Inflammatory macrophage treated with lipopolysaccharide for 4 hours (primary cell): ENCODE measurements at regions not wholly inside any gene's neighbourhood (a gene's known extent, or its start where the extent isn't known, plus 50 kb on each side); places are given as distances from the start of the nearest gene placed in this dataset.
"Not testable (repeated sequence)": the region's sequence is repeated elsewhere in the genome, so short reads cannot be mapped to it uniquely, and the experiment has no call there.

Source experiments
- DNase-seq: peaks from one replicate; pipeline ENCODE4 v3.0.0-alpha.2; 2020

DNA sequence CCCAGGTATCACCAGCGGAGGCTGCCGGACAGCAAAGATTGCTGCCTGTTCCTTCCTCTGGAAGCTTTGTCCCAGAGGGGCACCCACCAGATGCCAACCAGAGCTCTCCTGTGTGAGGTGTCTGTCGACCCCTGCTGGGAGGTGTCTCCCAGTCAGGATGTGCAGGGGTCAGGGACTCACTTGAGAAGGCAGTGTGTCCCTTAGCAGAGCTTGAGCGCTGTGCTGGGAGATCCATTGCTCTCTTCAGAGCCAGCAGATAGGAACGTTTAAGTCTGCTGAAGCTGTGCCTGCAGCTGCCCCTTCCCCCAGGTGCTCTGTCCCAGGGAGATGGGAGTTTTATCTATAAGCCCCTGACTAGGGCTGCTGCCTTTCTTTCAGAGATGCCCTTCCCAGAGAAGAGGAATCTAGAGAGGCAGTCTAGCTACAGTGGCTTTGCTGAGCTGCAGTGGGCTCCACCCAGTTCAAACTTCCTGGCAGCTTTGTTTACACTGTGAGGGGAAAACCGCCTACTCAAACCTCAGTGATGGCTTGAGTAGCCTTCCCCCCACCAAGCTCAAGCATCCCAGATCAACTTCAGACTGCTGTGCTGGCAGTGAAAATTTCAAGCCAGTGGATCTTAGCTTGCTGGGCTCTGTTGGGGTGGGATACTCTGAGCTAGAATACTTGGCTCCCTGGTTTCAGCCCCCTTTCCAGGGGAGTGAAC lies 253.7 kb downstream of the SPATA31A6 start:
- not testable (repeated sequence) for DNase-seq

DNA sequence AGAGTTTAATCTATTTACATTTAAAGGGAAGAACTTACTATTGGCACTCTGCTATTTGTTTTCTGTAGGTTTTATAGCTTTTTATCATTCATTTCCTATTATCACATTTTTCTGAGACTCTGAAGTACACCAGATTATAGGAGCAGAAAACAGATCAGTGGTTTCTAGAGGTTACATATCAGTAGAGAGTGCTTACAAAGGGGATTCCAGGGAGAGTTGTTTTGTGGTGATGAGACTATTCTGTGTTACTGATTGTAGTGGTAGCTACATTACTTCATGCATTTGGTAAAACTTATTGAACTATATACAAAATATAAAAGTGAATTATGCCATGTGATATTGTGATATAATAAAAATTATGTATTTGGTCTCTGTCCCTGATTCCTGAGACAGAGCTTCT lies 259.2 kb downstream of the SPATA31A6 start:
- not testable (repeated sequence) for DNase-seq

DNA sequence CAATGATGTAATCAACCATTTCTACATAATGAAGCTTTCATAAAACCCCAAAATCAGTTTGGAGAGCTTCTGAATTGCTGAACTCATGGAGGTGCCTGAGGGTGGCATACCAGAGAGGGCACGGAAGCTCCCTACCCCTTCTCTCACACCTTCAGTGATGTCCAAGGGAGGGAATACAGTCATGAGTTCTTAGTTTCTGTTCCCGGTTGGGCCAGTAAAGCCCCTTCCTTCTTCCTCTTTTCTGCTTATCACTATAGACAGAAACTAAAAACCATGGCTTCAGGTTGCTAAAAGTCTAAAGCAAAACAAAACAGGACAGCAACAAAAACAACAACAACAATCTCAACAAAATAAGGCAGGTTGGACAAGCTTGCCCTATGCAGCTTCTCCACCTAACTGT lies 260.0 kb downstream of the SPATA31A6 start:
- peak; percentile 3 for DNase-seq

DNA sequence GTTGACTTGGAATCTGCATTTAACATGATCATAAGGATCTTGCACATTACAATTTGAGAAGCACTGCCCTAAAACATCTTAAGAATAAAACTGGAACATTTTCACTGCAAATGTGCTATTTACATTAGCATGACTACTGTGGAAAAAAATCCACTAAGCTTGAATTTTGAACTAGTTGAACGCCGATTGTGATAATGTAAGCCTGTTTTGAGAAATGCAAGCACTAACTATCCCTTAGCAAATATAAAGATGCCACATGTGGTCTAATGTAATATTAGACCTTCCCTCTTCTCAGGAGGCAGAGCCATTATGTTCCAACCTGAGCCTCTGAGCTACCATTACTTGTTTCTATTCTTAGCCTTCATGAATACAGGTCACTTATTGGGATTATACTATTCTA lies 278.0 kb downstream of the SPATA31A6 start:
- not testable (repeated sequence) for DNase-seq

DNA sequence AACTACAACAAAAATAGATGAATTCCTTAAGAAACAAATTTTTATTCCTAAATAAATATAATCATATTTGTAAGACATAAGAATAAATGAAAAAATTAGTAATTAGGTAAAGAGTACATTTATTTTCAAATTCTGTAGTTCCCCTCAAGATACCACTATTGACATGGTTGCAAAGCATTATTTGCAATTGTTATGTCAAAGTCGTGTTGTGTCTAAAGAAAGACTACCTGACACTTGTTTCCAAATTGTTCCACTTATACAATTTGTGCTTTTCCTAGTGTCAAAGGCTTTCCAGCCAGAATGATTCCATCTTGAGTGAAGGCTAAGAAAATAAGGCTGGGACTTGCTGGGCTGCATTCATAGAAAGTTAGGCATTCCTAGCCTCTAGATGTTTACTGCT lies 278.4 kb downstream of the SPATA31A6 start:
- not testable (repeated sequence) for DNase-seq

DNA sequence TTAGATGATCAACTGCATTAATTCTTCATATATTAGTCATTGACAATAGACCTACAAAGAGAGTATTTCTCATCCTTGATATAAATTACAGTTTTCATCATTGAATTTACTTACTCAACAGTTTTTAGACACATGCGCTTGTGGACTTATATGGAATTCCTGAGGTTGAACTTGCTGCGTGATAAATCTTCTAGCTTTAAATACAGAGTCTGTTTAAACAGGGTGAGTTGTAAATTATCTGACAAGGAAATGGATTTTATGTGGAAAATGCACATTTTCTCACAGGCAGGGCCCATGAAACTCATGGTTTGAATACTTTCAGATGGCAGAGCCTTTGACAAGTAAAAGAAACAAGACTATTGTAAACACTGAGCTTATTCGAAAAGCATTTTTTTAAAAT lies 280.5 kb downstream of the SPATA31A6 start:
- not testable (repeated sequence) for DNase-seq

DNA sequence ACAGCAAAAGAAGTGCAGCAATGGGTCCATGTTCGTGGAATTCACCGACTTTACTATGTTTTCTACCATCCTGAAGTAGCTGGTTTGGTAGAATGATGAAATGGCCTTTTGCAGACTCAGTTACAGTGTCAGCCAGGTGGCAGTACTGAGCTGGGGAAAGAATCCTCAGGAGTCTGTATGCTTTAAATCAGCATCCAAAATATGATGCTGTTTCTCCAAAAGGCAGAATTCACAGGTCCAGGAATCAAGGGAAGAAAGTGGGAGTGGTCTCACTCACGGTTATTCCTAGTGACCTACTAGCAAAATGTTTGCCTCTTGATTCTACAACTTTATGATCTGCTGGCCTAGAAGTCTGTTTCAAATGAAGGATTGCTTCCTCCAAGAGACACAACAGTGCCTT lies 287.1 kb downstream of the SPATA31A6 start:
- DNase-seq, result not testable (repeated sequence)

DNA sequence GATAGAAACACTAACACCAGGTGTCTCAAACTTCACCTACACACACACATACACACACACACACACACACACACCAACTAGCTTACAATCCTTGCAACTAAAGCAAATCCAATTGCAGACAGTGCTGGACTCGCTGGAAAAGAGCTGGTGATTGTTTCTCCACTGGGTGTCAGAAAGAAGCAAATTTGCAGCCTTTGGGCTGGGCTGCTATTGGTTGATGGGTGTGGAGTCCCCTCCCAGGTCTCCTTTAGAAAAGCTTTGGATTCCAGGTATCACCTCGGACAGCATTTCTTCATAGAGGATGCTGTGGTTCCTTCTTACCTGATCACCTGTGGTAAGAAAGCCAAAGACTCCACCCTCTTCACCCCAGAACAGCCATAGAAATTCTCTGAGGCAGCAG lies 307.5 kb downstream of the SPATA31A6 start:
- DNase-seq, result not testable (repeated sequence)

DNA sequence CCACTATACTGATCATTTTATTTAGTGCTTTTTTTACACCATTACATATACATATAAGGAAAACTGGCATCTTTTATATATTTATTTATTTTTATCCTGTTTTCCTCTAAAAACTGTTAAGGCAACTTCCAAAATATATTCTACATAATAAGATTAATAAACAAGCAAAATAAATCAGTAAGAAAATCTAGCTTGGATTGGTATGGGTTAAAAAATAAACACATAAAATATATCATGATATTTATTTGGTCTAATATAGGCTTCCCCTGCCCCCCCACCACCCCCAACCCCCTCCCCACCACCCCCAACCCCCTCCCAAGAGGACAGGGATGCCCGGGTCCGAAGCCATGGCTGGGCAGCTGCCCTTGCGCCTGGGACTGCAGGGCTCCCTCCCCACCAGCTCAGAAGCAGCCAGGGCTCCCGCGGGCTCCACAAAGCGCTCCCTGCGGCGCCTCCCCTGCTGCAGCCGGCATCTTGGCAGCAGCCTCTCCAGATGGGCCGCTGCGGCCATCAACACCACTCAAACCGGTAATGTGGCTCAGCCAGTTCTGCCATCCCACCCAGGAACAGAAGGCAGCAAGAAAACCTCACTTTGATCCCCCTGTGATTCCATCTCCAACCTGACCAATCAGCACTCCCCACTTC lies 319.3 kb downstream of the SPATA31A6 start:
- not testable (repeated sequence) for DNase-seq

DNA sequence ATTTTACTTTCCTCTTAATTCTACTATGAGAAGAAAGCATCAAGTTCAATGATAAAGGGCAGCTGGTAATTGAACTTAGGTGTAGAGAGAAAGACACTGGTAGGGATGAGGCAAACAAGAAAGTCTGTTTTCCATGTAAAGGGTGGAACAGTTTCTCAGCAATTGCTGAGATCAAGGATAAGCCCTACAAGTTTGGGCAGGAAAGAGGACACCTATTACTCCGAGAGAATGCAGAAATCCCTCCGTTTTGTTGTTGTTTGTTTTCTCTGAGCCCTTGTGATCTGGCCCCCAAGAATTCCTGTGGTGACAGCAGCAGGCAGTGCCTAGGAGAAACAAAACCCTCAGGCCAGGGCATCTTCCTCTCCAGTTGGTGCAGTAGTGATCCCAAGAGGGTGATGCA lies 324.7 kb downstream of the SPATA31A6 start:
- not testable (repeated sequence) for DNase-seq

DNA sequence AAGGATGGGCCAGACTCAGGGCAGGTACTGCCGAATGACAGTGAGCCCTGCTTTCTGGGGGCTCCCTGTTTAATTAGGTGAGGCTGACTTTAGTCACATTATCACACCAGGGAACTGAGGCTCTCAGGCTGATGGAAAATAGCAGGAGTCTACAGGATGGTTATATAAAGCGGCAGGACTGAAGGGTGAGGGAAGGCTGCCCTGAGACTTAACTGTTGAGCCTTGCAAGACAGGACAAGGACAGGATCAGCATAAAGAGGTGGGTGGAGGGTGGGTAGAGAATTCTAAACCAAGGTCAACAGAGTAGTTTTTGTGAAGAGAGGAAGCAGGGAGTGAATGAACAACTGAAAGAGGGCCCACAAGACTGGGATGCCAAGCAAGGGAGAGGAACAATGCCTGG lies 330.1 kb downstream of the SPATA31A6 start:
- not testable (repeated sequence) for DNase-seq

DNA sequence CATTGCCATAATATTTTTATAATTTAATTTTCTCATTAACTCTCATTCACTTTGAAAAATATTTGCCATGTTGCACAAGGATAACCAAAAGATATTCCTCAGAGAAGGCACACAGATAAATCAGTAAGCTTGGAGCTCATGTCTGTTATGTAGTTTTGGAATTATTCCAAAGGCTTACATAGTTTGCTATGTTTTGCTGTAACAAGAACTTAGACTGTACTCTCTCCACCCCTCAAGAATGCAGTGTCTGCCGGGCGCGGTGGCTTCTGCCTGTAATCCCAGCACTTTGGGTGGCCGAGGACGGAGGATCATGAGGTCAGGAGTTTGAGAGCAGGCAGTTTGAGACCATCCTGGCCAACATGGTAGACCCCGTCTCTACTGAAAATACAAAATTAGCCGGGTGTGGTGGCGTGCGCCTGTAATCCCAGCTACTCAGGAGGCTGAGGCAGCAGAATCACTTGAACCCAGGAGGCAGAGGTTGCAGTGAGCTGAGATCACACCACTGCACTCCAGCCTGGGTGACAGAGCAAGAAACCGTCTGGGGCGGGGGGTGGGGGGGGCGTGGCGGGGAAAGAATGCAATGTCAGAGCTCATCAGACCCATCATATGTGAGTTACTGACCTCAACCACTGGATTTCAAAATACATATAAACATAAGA lies 351.0 kb downstream of the SPATA31A6 start:
- not testable (repeated sequence) for DNase-seq

DNA sequence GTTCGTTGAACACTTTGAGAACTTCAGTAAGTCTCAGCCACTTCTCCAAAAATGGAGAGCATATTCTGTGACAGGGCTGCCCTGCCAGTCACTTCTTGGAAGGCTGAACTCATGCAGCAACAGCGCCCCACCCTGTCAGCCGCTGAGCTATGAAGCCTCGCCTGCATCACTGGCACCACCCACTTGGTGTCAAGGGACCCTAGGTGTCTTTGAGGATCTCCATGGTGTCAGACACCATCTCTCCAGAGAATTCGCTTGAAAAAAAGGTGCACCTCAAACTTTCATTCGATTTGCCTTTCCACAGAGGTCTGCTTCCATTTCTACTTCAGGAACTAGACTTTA lies 351.5 kb downstream of the SPATA31A6 start:
- DNase-seq, result peak; percentile 0

DNA sequence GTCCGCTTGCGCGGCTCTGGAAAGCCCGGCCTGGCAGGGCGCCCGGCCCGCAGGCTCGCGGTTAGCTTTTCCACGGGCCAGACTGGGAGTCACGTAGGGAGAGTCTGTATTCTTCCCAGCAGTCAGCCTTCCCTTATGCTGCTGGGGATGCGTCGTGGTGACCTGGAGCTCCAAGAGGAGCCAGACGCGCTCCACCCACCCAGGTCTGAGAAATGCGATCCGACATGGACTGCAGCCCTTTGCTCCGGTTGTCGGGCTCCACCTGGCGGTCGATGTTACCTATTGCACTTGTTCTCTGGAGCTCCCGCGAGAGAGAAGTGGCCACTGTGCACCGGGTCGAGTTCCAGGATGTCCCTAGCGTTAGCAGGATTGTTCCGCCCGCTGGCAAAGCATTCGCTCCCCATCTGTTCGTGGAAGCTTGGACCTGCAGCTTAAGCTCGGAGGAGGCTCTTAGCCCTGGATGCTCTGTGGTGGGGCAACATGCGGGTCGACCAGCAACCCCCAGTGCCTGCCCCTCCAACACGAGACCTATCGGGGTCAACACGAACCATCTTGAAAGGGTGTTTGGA lies 367.4 kb downstream of the SPATA31A6 start:
- DNase-seq, result not testable (repeated sequence)

DNA sequence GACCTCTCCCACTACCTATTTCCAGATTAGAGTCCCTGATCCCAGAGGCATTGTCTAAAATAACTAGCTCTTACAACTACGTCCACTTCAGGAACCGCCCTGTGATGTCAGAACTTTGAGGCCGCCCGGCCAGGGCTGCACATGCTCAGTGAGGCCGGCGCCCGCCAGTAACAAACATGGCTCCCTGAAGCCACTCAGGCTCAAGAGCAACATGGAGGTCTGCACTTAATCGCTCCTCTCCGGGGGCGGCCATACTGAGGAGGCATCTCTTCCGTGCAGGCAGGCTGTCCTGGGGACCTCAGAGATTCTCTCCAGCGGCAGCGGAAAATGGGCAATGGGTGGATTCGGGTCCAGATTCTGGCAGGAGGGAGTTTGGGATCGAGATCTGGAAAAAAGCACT lies 385.1 kb downstream of the SPATA31A6 start:
- not testable (repeated sequence) for DNase-seq

DNA sequence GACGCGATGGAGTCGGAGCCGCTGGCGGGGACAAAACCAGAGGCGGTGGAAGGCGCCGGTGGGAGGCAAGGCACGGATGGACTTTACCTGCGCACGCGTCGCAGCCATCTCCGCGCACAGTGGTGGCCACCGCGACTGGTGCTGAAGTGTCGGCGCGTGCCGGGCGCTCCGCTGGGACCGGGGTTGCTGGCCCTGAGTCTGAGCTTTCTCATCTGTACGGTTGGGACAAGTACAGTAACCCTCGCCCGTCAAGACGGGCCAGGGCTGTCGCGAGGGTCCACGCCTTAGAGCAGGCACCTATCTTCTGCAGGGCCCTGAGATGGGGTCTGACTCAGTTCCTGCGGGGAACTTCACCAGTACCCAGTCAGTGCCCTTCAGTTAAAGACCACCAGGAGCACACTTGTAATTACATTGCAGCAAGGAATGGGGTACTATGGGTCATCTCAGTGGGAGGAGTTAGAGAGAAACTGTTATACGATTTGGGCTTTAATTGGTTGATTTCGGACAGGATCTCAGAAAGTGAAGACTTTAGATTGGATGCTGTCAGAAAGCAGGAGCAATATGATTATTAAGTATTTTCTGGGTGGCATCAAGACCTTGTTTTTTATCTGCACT lies 385.6 kb downstream of the SPATA31A6 start:
- not testable (repeated sequence) for DNase-seq

DNA sequence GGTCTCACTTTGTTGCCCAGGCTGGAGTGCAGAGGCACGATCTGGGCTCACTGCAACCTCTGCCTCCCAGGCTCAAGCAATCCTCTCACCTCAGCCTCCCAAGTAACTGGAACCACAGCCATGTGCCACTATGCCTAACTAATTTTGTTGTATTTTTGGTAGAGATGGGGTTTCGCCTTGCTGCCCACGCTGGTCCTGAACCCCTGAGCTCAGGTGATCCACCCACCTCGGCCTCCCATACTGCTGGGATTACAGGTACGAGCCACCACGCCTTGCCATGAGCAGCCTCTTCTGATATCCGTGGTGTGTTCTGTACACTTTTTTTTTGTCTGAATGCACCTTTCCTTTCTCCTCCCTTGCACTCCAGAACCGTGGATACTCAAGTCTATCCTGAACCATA lies 394.4 kb downstream of the SPATA31A6 start:
- DNase-seq, result not testable (repeated sequence)
